Adrenal gland (tissue), 5 donors: ENCODE measurements at regions not wholly inside any gene's neighbourhood (a gene's known extent, or its start where the extent isn't known, plus 50 kb on each side); places are given as distances from the start of the nearest gene placed in this dataset.

Experiments used
- POLR2A ChIP-seq, 2 donors: fragments of 450-650 bp; IDR thresholded peaks; one replicate each; pipeline ENCODE4 v1.6.1; 2017; ENCODE audit warnings: antibody characterized with exemption in 2 of 2, mild to moderate bottlenecking in 2 of 2, moderate library complexity in 1 of 2
- TF ChIP-seq, protein P1 (sequence below), 6 experiments: fragments of 450-650 bp in 4 of 6; fragments of 200-600 bp in 2 of 6; sonication (generic) in 1 of 6; IDR thresholded peaks; 1 replicate in 5 of 6; 2 replicates in 1 of 6; pipeline versions ENCODE4 v1.5.1 to v1.8.0; 2016 to 2021; ENCODE audit warnings: antibody characterized with exemption in 6 of 6, mild to moderate bottlenecking in 2 of 6, moderate library complexity in 1 of 6
- donor health status: DM: no; HTN: no; CAD: no.

GRCh38 chr7:120110169-120110568, 162.8 kb upstream of the KCND2 start:
- TF ChIP-seq, protein P1, sequence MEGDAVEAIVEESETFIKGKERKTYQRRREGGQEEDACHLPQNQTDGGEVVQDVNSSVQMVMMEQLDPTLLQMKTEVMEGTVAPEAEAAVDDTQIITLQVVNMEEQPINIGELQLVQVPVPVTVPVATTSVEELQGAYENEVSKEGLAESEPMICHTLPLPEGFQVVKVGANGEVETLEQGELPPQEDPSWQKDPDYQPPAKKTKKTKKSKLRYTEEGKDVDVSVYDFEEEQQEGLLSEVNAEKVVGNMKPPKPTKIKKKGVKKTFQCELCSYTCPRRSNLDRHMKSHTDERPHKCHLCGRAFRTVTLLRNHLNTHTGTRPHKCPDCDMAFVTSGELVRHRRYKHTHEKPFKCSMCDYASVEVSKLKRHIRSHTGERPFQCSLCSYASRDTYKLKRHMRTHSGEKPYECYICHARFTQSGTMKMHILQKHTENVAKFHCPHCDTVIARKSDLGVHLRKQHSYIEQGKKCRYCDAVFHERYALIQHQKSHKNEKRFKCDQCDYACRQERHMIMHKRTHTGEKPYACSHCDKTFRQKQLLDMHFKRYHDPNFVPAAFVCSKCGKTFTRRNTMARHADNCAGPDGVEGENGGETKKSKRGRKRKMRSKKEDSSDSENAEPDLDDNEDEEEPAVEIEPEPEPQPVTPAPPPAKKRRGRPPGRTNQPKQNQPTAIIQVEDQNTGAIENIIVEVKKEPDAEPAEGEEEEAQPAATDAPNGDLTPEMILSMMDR (IDR thresholded peaks at IDR 0.05) = no peak
- no peak for TF ChIP-seq POLR2A (IDR thresholded peaks at IDR 0.05)
